ENCODE measurements at regions not wholly inside any gene's neighbourhood (a gene's known extent, or its start where the extent isn't known, plus 50 kb on each side); places are given as distances from the start of the nearest gene placed in this dataset.

DNA sequence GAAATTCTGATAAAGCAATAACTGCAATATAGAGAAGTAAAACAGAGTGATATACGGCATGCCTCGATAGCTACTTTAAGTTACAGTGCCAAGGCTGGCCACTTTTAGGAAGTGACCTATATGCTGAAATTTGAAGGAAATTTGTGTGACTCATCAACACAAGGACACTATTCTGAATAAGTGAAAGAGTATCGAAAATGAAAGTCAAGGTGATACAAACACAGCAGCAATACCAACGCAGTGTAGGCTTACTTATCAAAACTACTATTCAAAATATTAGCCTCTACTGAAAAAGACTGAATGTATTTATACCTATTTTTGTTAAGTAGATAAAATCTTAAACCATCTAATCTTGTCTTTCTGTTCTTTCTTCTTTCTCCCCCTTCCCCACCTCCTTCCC is 459.9 kb upstream of the GNPDA2 start:
- TF ChIP-seq, protein P1, sequence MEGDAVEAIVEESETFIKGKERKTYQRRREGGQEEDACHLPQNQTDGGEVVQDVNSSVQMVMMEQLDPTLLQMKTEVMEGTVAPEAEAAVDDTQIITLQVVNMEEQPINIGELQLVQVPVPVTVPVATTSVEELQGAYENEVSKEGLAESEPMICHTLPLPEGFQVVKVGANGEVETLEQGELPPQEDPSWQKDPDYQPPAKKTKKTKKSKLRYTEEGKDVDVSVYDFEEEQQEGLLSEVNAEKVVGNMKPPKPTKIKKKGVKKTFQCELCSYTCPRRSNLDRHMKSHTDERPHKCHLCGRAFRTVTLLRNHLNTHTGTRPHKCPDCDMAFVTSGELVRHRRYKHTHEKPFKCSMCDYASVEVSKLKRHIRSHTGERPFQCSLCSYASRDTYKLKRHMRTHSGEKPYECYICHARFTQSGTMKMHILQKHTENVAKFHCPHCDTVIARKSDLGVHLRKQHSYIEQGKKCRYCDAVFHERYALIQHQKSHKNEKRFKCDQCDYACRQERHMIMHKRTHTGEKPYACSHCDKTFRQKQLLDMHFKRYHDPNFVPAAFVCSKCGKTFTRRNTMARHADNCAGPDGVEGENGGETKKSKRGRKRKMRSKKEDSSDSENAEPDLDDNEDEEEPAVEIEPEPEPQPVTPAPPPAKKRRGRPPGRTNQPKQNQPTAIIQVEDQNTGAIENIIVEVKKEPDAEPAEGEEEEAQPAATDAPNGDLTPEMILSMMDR (IDR thresholded peaks at IDR 0.05), result no peak
- no peak for TF ChIP-seq POLR2A (IDR thresholded peaks at IDR 0.05)

Measured in stomach (tissue), 4 donors.